Astrocyte (in vitro differentiated cells and primary cell): ENCODE measurements at regions not wholly inside any gene's neighbourhood (a gene's known extent, or its start where the extent isn't known, plus 50 kb on each side); places are given as distances from the start of the nearest gene placed in this dataset.
A peak's percentile ranks its signal among the peaks of the same experiment; 100 is the strongest.

Source experiments
- DNase-seq: peaks from one replicate; pipeline ENCODE4 v3.0.0-alpha.2; 2010; ENCODE audit warnings: low read depth
- FAIRE-seq: peaks from 2 replicates; lab custom pipeline; 2011; peaks lifted over from hg19 to GRCh38; lab: Jason Lieb, UNC
- H2AFZ ChIP-seq: 2 replicates; pipeline ENCODE4 v1.6.0; 2012; ENCODE audit warnings: low read depth, low read length, inconsistent platforms
- H3K27ac ChIP-seq: 2 replicates; pipeline ENCODE4 v1.5.1; 2011; ENCODE audit warnings: low read depth, low read length, inconsistent platforms
- H3K27me3 ChIP-seq: 2 replicates; pipeline ENCODE4 v1.6.0; 2011; ENCODE audit warnings: low read length, inconsistent platforms; ENCODE audit not compliant: insufficient read depth
- H3K36me3 ChIP-seq: 2 replicates; pipeline ENCODE4 v1.5.1; 2011; ENCODE audit warnings: low read length, inconsistent platforms; ENCODE audit not compliant: insufficient read depth
- H3K4me1 ChIP-seq: 2 replicates; pipeline ENCODE4 v1.5.1; 2011; ENCODE audit warnings: low read length, inconsistent platforms; ENCODE audit not compliant: insufficient read depth
- H3K4me2 ChIP-seq: 2 replicates; pipeline ENCODE4 v1.6.0; 2012; ENCODE audit warnings: low read length, inconsistent platforms
- H3K4me3 ChIP-seq: 2 replicates; pipeline ENCODE4 v1.5.1; 2011; ENCODE audit warnings: low read depth, mild to moderate bottlenecking, low read length, inconsistent platforms; ENCODE audit not compliant: insufficient read depth
- H3K79me2 ChIP-seq: 2 replicates; pipeline ENCODE4 v1.6.0; 2012; ENCODE audit warnings: mild to moderate bottlenecking, low read length, inconsistent platforms; ENCODE audit not compliant: insufficient read depth
- H3K9ac ChIP-seq: 2 replicates; pipeline ENCODE4 v1.6.0; 2012; ENCODE audit warnings: mild to moderate bottlenecking, low read length, inconsistent platforms
- H3K9me3 ChIP-seq: 2 replicates; pipeline ENCODE4 v1.5.1; 2012; ENCODE audit warnings: low read depth, mild to moderate bottlenecking, low read length, inconsistent platforms; ENCODE audit not compliant: insufficient read depth
- H4K20me1 ChIP-seq: 2 replicates; pipeline ENCODE4 v1.6.0; 2012; ENCODE audit warnings: low read length, inconsistent platforms; ENCODE audit not compliant: insufficient read depth
- H3K27ac Mint-ChIP-seq: one replicate; pipeline ENCODE4 v1.8.0; 2021; ENCODE audit warnings: mild to moderate bottlenecking, mixed read lengths; ENCODE audit not compliant: unreplicated experiment
- H3K27me3 Mint-ChIP-seq: one replicate; pipeline ENCODE4 v1.8.0; 2021; ENCODE audit warnings: low read depth, mixed read lengths; ENCODE audit not compliant: unreplicated experiment
- H3K36me3 Mint-ChIP-seq: one replicate; pipeline ENCODE4 v1.8.0; 2021; ENCODE audit warnings: low read depth, mixed read lengths; ENCODE audit not compliant: unreplicated experiment
- H3K4me1 Mint-ChIP-seq: one replicate; pipeline ENCODE4 v1.8.0; 2021; ENCODE audit warnings: low read depth, mixed read lengths; ENCODE audit not compliant: unreplicated experiment
- H3K4me3 Mint-ChIP-seq: one replicate; pipeline ENCODE4 v1.8.0; 2021; ENCODE audit warnings: mild to moderate bottlenecking, moderate library complexity, mixed read lengths; ENCODE audit not compliant: unreplicated experiment
- H3K9me3 Mint-ChIP-seq: one replicate; pipeline ENCODE4 v1.8.0; 2021; ENCODE audit warnings: mild to moderate bottlenecking, mixed read lengths; ENCODE audit not compliant: unreplicated experiment
- CTCF ChIP-seq: IDR thresholded peaks from 2 replicates; pipeline ENCODE4 v1.5.1; 2011; ENCODE audit warnings: low read depth, mild to moderate bottlenecking, inconsistent platforms, low read length, moderate library complexity; ENCODE audit not compliant: insufficient read depth
- EZH2 ChIP-seq: IDR thresholded peaks from 2 replicates; pipeline ENCODE4 v1.6.1; 2012; ENCODE audit warnings: mild to moderate bottlenecking, low read length, inconsistent platforms; ENCODE audit not compliant: insufficient read depth

GRCh38 chr1:220409771-220410595 is 118.0 kb upstream of the MARK1 start:
- H3K79me2 ChIP-seq: no peaks in the 10 kb centered on the region
- no peak for TF ChIP-seq EZH2
- no peak for TF ChIP-seq CTCF
- Mint-ChIP-seq H3K27ac (peak overlapping the region; percentile 8), H3K27me3 (peaks cover 2% of the 10 kb centered on the region), H3K9me3 (peaks cover 3% of the 10 kb centered on the region), H3K36me3 (no peaks in the 10 kb centered on the region), H3K4me3 (no peak overlapping the region), H3K4me1 (peaks cover 16% of the 10 kb centered on the region)
- H3K4me3 ChIP-seq: no peak overlapping the region
- peak overlapping the region; percentile 9 for H3K9ac ChIP-seq
- no peaks in the 10 kb centered on the region for H3K4me1 ChIP-seq
- H3K27me3 ChIP-seq: no peaks in the 10 kb centered on the region
- H2AFZ ChIP-seq: peak overlapping the region; percentile 21
- no peaks in the 10 kb centered on the region for H3K9me3 ChIP-seq
- peak; percentile 3 for DNase-seq
- no peaks in the 10 kb centered on the region for H3K36me3 ChIP-seq
- no peak for FAIRE-seq
- no peaks in the 10 kb centered on the region for H4K20me1 ChIP-seq
- no peak overlapping the region for H3K27ac ChIP-seq
- peak overlapping the region; percentile 54 for H3K4me2 ChIP-seq

DNA sequence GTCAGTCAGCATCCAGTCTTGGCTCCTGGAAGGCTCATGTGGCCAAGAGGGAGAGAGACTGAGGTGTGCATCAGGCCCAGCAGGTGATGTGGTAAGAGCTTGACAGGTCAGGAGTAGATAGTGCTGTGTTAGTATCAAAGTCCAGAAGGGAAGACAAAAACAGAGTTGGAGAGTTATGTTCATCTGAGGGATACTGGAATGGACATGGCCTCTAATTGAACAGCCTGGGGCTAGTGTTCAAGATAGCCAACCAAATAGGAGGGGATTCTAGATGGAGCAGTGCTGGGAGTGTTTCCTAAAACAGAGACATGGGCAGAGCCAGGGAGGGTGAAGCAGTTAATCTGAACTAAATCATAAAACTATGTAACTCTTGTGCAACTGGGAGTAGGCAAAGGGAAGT is 120.7 kb upstream of the MARK1 start:
- no peaks in the 10 kb centered on the region for H4K20me1 ChIP-seq
- FAIRE-seq (no peak), DNase-seq (no peak)
- Mint-ChIP-seq H3K36me3 (no peaks in the 10 kb centered on the region), H3K27ac (no peak overlapping the region), H3K9me3 (no peaks in the 10 kb centered on the region), H3K4me1 (peaks cover 16% of the 10 kb centered on the region), H3K4me3 (no peak overlapping the region), H3K27me3 (peaks cover 2% of the 10 kb centered on the region)
- H3K36me3 ChIP-seq: no peaks in the 10 kb centered on the region
- H3K27me3 ChIP-seq: no peaks in the 10 kb centered on the region
- H3K27ac ChIP-seq: no peak overlapping the region
- no peaks in the 10 kb centered on the region for H3K9me3 ChIP-seq
- H2AFZ ChIP-seq: no peak overlapping the region
- TF ChIP-seq EZH2: no peak
- no peak for TF ChIP-seq CTCF
- H3K4me3 ChIP-seq: no peak overlapping the region
- H3K79me2 ChIP-seq: no peaks in the 10 kb centered on the region
- no peaks in the 10 kb centered on the region for H3K4me1 ChIP-seq
- H3K4me2 ChIP-seq: no peak overlapping the region
- no peak overlapping the region for H3K9ac ChIP-seq

DNA sequence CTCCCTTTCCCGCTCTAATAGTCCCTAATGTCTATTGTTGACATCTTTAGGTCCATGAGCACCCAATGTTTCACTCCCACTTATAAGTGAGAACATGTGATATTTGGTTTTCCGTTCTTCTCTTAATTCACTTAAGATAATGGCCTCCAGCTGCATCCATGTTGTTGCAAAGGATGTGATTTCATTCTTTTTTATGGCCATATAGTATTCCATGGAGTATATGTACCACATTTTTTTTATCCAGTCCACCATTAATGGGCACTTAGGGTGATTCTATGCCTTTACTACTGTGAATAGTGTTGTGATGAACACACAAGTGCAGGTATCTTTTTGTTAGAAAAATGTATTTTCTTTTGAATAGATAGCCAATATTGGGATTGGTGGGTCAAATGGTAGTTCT is 126.0 kb upstream of the RAB3GAP2 start:
- Mint-ChIP-seq H3K36me3 (no peaks in the 10 kb centered on the region), H3K9me3 (no peaks in the 10 kb centered on the region), H3K4me1 (no peaks in the 10 kb centered on the region), H3K4me3 (no peak overlapping the region), H3K27me3 (peaks cover 6% of the 10 kb centered on the region), H3K27ac (no peak overlapping the region)
- H3K9ac ChIP-seq: no peak overlapping the region
- H3K4me2 ChIP-seq: no peak overlapping the region
- H3K79me2 ChIP-seq: no peaks in the 10 kb centered on the region
- no peaks in the 10 kb centered on the region for H4K20me1 ChIP-seq
- H3K27ac ChIP-seq: no peak overlapping the region
- DNase-seq (no peak), FAIRE-seq (no peak)
- H3K9me3 ChIP-seq: no peaks in the 10 kb centered on the region
- H3K27me3 ChIP-seq: no peaks in the 10 kb centered on the region
- H3K36me3 ChIP-seq: no peaks in the 10 kb centered on the region
- no peak for TF ChIP-seq CTCF
- H3K4me3 ChIP-seq: no peak overlapping the region
- no peak overlapping the region for H2AFZ ChIP-seq
- H3K4me1 ChIP-seq: no peaks in the 10 kb centered on the region
